Upper lobe of left lung (tissue), 4 donors: ENCODE measurements at regions not wholly inside any gene's neighbourhood (a gene's known extent, or its start where the extent isn't known, plus 50 kb on each side); places are given as distances from the start of the nearest gene placed in this dataset.

ENCODE experiments used
- EP300 ChIP-seq, 4 donors: sonication (generic); formaldehyde crosslinking; IDR thresholded peaks; one replicate each; pipeline ENCODE4 v1.5.1; 2017; ENCODE audit warnings: antibody characterized with exemption in 4 of 4, control low read depth in 2 of 4
- TF ChIP-seq, protein P1 (sequence below), 6 experiments: fragments of 450-650 bp in 4 of 6; fragments of 200-600 bp in 2 of 6; sonication (generic) in 2 of 6; IDR thresholded peaks; one replicate each; pipeline ENCODE4 v1.5.1; 2016 to 2019; ENCODE audit warnings: antibody characterized with exemption in 6 of 6

DNA sequence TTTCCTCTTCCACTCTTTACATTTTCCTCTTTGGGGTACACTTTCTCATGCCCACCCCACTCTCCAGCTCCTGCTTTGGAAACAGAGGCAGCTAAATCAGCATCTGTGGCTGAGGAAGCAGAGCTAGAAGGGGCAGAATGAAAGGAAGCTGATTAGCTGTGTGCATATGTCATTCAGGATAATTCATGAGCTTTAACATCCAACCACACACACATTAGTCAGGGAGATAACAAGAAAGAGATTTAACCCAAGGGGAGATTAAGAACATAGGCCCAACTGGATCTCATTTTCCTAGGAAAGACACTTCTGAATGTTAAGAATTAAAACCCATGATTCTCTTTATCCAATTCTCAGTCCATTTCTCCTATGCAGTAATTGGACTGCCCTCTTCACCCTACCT, 405.5 kb downstream of the TBC1D4 start:
- TF ChIP-seq, protein P1, sequence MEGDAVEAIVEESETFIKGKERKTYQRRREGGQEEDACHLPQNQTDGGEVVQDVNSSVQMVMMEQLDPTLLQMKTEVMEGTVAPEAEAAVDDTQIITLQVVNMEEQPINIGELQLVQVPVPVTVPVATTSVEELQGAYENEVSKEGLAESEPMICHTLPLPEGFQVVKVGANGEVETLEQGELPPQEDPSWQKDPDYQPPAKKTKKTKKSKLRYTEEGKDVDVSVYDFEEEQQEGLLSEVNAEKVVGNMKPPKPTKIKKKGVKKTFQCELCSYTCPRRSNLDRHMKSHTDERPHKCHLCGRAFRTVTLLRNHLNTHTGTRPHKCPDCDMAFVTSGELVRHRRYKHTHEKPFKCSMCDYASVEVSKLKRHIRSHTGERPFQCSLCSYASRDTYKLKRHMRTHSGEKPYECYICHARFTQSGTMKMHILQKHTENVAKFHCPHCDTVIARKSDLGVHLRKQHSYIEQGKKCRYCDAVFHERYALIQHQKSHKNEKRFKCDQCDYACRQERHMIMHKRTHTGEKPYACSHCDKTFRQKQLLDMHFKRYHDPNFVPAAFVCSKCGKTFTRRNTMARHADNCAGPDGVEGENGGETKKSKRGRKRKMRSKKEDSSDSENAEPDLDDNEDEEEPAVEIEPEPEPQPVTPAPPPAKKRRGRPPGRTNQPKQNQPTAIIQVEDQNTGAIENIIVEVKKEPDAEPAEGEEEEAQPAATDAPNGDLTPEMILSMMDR (IDR thresholded peaks at IDR 0.05), result no peak
- TF ChIP-seq EP300 (IDR thresholded peaks at IDR 0.05), result no peak
